ENCODE measurements at regions not wholly inside any gene's neighbourhood (a gene's known extent, or its start where the extent isn't known, plus 50 kb on each side); places are given as distances from the start of the nearest gene placed in this dataset.

DNA sequence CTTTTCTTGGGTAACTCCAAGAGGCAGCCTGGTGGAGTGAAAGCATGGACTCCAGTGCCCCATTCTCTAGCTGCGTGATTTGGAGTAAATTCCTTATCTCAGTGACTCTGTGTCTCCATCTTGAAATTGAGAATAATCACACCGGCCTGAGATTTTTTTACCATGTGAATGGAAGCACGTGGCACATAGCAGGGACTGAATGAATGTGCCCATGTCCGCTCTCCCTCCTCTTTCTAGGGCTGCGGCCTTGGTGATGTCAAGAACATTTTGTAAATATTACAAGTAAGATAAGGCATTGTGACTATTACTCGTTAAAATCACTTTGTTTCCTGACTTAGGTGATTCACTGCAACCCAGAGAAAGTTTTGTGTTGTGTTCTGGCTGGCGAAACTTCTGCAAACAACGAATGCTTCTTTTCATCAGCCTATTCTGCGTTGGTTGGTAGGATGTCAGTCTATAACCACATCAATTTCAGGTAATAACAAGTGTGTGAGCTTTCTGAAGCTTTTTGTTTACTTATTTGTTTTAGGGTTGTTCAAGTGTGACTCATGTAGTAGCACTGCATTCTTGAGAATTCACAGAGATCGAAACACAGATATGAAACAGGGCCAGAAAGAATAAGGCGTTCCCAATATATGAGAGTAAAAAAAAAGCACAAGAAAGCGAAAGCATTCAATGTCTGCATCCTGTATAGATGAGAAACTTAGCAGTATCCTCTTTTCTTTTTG lies 135.7 kb upstream of the SLC45A1 start:
- DNase-seq (ENCODE audit: low read depth), result peak; percentile 26
- TF ChIP-seq, protein P1, sequence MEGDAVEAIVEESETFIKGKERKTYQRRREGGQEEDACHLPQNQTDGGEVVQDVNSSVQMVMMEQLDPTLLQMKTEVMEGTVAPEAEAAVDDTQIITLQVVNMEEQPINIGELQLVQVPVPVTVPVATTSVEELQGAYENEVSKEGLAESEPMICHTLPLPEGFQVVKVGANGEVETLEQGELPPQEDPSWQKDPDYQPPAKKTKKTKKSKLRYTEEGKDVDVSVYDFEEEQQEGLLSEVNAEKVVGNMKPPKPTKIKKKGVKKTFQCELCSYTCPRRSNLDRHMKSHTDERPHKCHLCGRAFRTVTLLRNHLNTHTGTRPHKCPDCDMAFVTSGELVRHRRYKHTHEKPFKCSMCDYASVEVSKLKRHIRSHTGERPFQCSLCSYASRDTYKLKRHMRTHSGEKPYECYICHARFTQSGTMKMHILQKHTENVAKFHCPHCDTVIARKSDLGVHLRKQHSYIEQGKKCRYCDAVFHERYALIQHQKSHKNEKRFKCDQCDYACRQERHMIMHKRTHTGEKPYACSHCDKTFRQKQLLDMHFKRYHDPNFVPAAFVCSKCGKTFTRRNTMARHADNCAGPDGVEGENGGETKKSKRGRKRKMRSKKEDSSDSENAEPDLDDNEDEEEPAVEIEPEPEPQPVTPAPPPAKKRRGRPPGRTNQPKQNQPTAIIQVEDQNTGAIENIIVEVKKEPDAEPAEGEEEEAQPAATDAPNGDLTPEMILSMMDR (conservative IDR thresholded peaks at IDR 0.05; ENCODE audit: low read length), result no peak
- no peak overlapping the region for H3K4me3 ChIP-seq (ENCODE audit: low read length)

- TF ChIP-seq, protein P1 (conservative IDR thresholded peaks at IDR 0.05; ENCODE audit: low read length), result no peak
- no peak overlapping the region for H3K4me3 ChIP-seq (ENCODE audit: low read length)
- no peak for DNase-seq (ENCODE audit: low read depth)
Observed at GRCh38 chr1:8179132-8179793, 138.7 kb upstream of the SLC45A1 start.

DNA sequence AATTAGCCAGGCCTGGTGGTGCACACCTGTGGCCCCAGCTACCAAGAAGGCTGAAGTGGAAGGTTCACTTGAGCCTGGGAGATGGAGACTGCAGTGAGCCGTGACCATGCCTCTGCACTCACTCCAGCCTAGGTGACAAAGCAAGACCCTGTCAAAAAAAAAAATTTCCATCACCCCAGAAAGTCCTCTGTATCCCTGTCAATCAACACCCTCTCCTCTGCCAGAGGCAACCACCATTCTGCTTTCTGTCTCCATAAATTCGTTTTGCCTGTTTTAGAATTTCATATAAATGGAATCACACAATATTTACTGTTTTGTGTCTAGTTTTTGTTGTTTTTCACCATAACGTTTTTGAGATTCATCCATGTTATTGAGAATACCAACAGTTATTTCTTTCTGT lies 141.6 kb upstream of the SLC45A1 start:
- no peak overlapping the region for H3K4me3 ChIP-seq (ENCODE audit: low read length)
- TF ChIP-seq, protein P1 (conservative IDR thresholded peaks at IDR 0.05; ENCODE audit: low read length), result no peak
- no peak for DNase-seq (ENCODE audit: low read depth)

DNA sequence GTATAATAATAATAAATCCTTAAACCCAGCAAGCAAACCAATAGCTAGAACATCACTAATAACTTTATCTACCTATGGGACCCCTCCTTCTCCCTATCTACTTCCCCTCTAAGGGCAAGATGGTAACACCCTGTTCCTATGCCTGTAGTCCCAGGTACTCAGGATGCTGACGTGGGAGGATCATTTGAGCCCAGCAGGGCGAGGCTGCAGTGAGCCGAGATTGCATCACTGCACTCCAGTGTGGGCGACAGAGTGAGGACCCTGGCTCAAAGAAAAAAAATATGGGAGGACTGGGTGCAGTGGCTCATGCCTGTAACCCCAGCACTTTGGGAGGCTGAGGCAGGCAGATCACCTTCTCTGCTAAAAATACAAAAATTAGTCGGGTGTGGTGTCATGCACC lies 143.1 kb upstream of the SLC45A1 start:
- TF ChIP-seq, protein P1 (conservative IDR thresholded peaks at IDR 0.05; ENCODE audit: low read length), result no peak
- DNase-seq (ENCODE audit: low read depth), result no peak

DNA sequence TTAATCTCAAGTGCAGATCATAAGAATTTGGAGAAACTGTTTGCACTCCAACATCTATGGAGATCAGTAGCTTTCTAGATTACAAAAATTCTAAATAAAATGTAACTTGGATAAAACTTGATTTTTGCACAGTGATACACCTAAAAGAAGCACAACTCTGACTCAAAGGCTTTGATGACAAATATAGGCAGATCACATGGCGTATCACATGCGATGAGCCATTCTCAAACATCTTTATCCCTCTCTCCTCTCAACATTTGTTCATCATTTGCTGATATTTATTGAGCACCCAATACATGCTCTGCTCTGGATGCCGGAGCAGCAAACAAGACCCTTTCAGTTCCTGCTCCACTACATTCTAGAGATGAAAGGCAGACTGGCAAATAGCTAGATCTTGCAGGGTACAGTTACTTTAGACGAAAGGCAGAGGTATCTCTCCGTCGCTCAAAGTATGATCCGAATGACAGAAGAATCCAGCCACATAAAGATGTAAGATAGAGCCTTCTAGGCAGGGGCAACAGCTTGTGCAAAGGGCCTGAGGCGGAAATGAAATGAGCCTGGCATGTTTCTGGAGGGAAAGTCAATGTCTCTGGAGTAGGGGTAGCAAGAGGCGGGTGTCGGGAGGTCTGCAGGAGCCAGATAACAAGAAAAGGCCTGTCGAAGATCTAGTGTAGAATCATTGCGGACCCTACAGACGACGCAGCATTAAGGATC lies 145.8 kb upstream of the ERRFI1 start:
- DNase-seq (ENCODE audit: low read depth), result no peak
- TF ChIP-seq, protein P1 (conservative IDR thresholded peaks at IDR 0.05; ENCODE audit: low read length), result no peak
- H3K4me3 ChIP-seq (ENCODE audit: low read length), result no peak overlapping the region

More for the DNA sequence above, 143.1 kb upstream of the SLC45A1 start:
- no peak overlapping the region for H3K4me3 ChIP-seq (ENCODE audit: low read length)

GRCh38 chr1:8170059-8170835 lies 144.1 kb upstream of the ERRFI1 start:
- no peak overlapping the region for H3K4me3 ChIP-seq (ENCODE audit: low read length)
- DNase-seq (ENCODE audit: low read depth), result no peak
- TF ChIP-seq, protein P1 (conservative IDR thresholded peaks at IDR 0.05; ENCODE audit: low read length), result no peak

Measured in AG10803 (cell line).